ENCODE measurements at regions not wholly inside any gene's neighbourhood (a gene's known extent, or its start where the extent isn't known, plus 50 kb on each side); places are given as distances from the start of the nearest gene placed in this dataset.

- no peak for TF ChIP-seq CTCF (conservative IDR thresholded peaks at IDR 0.05)
- no peak for TF ChIP-seq ZFX (IDR thresholded peaks at IDR 0.05)
Measured at GRCh38 chr18:34650121-34650545, 60.0 kb upstream of the DTNA start.

Measured in C4-2B (cell line).